ENCODE measurements at regions not wholly inside any gene's neighbourhood (a gene's known extent, or its start where the extent isn't known, plus 50 kb on each side); places are given as distances from the start of the nearest gene placed in this dataset.

DNA sequence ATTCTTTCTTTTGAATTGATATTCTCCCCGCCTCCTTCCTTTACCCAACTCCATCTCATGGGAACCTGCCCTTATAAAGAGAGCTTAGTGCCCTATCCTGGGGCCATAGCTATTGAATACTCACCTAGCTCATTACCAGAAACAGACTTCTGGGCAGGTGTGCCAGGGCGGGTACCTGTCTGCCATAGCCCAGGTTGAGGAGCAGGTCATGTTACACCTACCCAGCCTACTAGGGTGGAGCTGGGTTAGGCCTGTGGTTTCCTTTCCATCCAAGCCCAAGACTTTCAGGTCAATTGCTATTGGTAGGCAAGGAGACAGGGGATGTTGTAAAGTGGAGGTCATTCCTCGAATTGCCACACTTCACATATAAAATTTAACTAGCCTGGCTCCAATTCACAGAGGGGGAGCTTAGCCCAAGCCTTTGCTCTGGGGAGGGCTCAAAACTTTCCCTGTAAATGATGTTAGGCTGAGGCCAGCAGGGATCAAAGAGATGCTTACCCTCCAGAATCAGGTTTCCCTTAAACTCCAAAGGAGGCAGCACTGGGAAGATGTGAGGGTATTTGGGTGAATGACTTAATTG, 87.1 kb upstream of the IPO9 start:
- Histone ChIP-seq H3K4me1 (peaks cover 15 to 28% of the 10 kb centered on the region in 2 donors), H3K36me3 (no peaks in the 10 kb centered on the region), H3K27me3 (peaks cover 0 to 26% of the 10 kb centered on the region in 2 donors), H3K9me3 (no peaks in the 10 kb centered on the region), H3K27ac (no peak overlapping the region), H3K4me3 (no peak overlapping the region)
- TF ChIP-seq, protein P1, sequence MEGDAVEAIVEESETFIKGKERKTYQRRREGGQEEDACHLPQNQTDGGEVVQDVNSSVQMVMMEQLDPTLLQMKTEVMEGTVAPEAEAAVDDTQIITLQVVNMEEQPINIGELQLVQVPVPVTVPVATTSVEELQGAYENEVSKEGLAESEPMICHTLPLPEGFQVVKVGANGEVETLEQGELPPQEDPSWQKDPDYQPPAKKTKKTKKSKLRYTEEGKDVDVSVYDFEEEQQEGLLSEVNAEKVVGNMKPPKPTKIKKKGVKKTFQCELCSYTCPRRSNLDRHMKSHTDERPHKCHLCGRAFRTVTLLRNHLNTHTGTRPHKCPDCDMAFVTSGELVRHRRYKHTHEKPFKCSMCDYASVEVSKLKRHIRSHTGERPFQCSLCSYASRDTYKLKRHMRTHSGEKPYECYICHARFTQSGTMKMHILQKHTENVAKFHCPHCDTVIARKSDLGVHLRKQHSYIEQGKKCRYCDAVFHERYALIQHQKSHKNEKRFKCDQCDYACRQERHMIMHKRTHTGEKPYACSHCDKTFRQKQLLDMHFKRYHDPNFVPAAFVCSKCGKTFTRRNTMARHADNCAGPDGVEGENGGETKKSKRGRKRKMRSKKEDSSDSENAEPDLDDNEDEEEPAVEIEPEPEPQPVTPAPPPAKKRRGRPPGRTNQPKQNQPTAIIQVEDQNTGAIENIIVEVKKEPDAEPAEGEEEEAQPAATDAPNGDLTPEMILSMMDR (IDR thresholded peaks at IDR 0.05): no peak
- ATAC-seq: no peak
- DNase-seq: no peak
- intact Hi-C loops (cut with DNase I): no loop called here

DNA sequence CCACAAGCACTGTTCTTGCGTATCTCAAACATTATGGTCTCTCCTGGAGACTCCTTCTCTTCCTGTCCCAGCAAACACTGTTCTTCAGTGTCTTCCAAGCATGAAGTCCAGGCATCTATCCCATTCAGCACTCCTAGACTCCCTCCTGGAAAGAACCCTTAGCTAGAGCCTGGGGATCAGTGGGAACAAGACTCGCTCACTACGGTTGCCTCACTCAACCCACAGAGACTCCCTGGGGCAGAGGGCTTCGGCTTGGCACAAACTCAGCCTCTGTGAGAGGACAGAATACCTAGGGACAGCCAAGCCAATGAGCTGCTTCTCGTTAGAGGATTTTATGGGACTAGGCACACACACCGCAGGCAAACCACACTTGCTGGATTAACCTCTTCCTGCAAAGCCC, 86.5 kb upstream of the IPO9 start:
- Histone ChIP-seq H3K27me3 (peaks cover 0 to 26% of the 10 kb centered on the region in 2 donors), H3K4me3 (no peak overlapping the region), H3K27ac (no peak overlapping the region), H3K4me1 (peaks cover 15 to 22% of the 10 kb centered on the region in 2 donors), H3K9me3 (no peaks in the 10 kb centered on the region), H3K36me3 (no peaks in the 10 kb centered on the region)
- intact Hi-C loops (cut with DNase I): no loop called here
- no peak for DNase-seq
- TF ChIP-seq, protein P1 (IDR thresholded peaks at IDR 0.05): no peak
- ATAC-seq: no peak

DNA sequence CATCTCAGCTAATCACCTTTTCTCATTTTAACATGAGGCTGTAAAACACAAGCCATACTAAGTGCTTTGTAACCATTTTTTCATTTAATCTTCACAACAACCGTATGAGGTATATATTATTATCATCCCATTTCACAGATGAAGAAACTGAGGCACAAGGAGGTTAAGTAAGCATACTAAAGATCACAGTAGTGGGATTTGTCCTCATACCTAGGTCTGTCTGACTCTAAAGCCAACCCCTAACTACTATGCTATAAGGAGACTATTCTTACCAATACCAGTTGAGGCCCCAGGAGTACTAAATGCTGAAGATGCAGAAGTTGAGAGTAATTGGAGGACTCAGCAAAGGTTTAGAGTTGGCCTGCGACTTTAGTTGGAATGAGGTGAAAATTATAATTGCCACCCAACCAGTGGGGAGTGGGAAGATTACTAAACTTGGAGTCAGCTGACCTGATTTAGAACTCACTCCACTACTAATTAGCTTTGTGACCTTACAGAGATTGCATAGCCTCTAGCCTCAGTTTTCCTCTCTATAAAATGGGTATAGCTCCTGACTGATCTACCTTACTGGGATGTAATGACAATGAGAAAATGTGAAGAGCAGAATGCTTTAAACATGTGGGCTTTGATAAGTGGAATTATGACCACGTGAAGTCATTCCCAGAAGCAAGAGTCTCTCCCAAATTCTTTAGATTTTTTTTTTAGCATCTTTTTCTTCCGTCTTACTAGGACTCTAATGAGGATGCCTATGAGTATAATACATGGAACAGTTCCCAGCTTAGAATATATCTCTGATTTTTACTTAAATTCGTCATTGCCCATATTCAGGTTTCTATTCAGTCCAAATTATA, 85.8 kb upstream of the IPO9 start:
- TF ChIP-seq, protein P1 (IDR thresholded peaks at IDR 0.05): no peak
- intact Hi-C loops (cut with DNase I): no loop called here
- Histone ChIP-seq H3K9me3 (no peaks in the 10 kb centered on the region), H3K36me3 (no peaks in the 10 kb centered on the region), H3K4me1 (peaks cover 13 to 25% of the 10 kb centered on the region in 2 donors), H3K27me3 (peaks cover 0 to 26% of the 10 kb centered on the region in 2 donors), H3K27ac (no peak overlapping the region), H3K4me3 (no peak overlapping the region)
- ATAC-seq: no peak
- DNase-seq: no peak

DNA sequence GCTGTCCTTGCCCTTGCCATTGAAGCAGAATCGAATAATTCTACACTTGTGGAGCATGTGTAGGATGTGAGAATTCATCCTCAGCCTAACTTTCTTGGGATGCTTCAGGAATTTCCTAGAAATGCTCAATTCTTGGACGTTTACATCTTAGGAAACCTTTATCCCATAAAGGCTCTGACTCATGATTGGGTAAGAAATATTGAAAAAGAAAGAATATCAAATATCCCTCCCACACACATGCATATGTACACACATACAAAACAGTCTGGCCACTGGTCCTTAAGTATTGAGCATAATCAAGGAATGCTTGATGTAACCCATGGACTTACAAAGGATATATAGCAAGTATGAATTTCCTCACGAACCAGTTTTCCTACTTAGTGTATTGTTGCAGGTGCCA, 83.9 kb upstream of the IPO9 start:
- intact Hi-C loops (cut with DNase I): no loop called here
- TF ChIP-seq, protein P1 (IDR thresholded peaks at IDR 0.05): no peak

DNA sequence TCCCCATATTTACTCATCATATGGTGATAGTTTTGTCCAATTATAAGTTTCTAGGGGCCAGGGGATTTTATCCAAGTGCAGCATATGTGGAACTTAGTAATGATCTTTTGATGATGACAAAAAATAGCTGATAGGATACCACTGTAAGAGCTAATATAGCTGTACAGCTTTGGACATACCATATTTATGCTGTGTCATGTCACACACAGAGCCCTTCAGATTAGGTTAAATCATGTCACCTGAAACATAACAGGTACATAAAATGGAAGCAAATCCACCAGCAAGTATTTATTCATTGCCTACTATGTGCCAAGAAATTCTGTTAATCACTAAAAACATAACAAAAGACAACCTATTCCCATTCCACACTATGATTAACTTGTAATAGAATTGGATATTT, 82.8 kb upstream of the IPO9 start:
- ATAC-seq (no peak), DNase-seq (no peak)
- H3K4me3 ChIP-seq: no peak overlapping the region
- TF ChIP-seq, protein P1 (IDR thresholded peaks at IDR 0.05): no peak
- no peak overlapping the region for H3K27ac ChIP-seq
- H3K36me3 ChIP-seq: no peaks in the 10 kb centered on the region
- no peaks in the 10 kb centered on the region for H3K9me3 ChIP-seq
- peaks cover 7 to 11% of the 10 kb centered on the region in 2 donors for H3K4me1 ChIP-seq
- H3K27me3 ChIP-seq: peaks cover 0 to 1% of the 10 kb centered on the region in 2 donors
- intact Hi-C loops (cut with DNase I): no loop called here

More for the DNA sequence above, 83.9 kb upstream of the IPO9 start:
- Histone ChIP-seq H3K9me3 (no peaks in the 10 kb centered on the region), H3K4me3 (no peak overlapping the region), H3K27ac (no peak overlapping the region), H3K4me1 (peaks cover 8 to 22% of the 10 kb centered on the region in 2 donors), H3K36me3 (no peaks in the 10 kb centered on the region), H3K27me3 (peaks cover 0 to 12% of the 10 kb centered on the region in 2 donors)
- DNase-seq (no peak), ATAC-seq (no peak)

All from left lung (tissue), 4 donors.